T-helper 1 cell treated with Interleukin-12 subunit alpha and Interleukin-12 subunit beta and Interleukin-4 antibody, amounts not matched to agents 30 μg/mL and 1 μg/mL, for 36 hours (primary cell): ENCODE measurements at regions not wholly inside any gene's neighbourhood (a gene's known extent, or its start where the extent isn't known, plus 50 kb on each side); places are given as distances from the start of the nearest gene placed in this dataset.
"Not testable (repeated sequence)": the region's sequence is repeated elsewhere in the genome, so short reads cannot be mapped to it uniquely, and the experiment has no call there.

ENCODE experiments used
- H3K27ac Mint-ChIP-seq: one replicate; pipeline ENCODE4 v1.8.0; 2021; ENCODE audit warnings: mild to moderate bottlenecking, mixed read lengths
- H3K27me3 Mint-ChIP-seq: one replicate; pipeline ENCODE4 v1.8.0; 2021; ENCODE audit warnings: low read depth, mixed read lengths
- H3K36me3 Mint-ChIP-seq: one replicate; pipeline ENCODE4 v1.8.0; 2021; ENCODE audit warnings: low read depth, mixed read lengths
- H3K4me1 Mint-ChIP-seq: one replicate; pipeline ENCODE4 v1.8.0; 2021; ENCODE audit warnings: low read depth, mixed read lengths
- H3K4me3 Mint-ChIP-seq: one replicate; pipeline ENCODE4 v1.8.0; 2021; ENCODE audit warnings: mild to moderate bottlenecking, moderate library complexity, mixed read lengths
- H3K9me3 Mint-ChIP-seq: one replicate; pipeline ENCODE4 v1.8.0; 2021; ENCODE audit warnings: mixed read lengths

- Mint-ChIP-seq H3K4me3 (no peak overlapping the region), H3K4me1 (no peaks in the 10 kb centered on the region), H3K36me3 (no peaks in the 10 kb centered on the region), H3K27ac (no peak overlapping the region), H3K27me3 (peaks cover 40% of the 10 kb centered on the region), H3K9me3 (no peaks in the 10 kb centered on the region)
Observed at GRCh38 chr10:117492504-117492903, 50.0 kb upstream of the EMX2 start.

GRCh38 chr10:117488004-117488403, 54.5 kb upstream of the EMX2 start:
- Mint-ChIP-seq H3K4me3 (no peak overlapping the region), H3K9me3 (no peaks in the 10 kb centered on the region), H3K27ac (no peak overlapping the region), H3K36me3 (no peaks in the 10 kb centered on the region), H3K27me3 (peaks cover 7% of the 10 kb centered on the region), H3K4me1 (no peaks in the 10 kb centered on the region)

- no peaks in the 10 kb centered on the region for H3K9me3 Mint-ChIP-seq
- H3K4me3 Mint-ChIP-seq, result no peak overlapping the region
- no peaks in the 10 kb centered on the region for H3K36me3 Mint-ChIP-seq
- no peak overlapping the region for H3K27ac Mint-ChIP-seq
- H3K27me3 Mint-ChIP-seq, result no peaks in the 10 kb centered on the region
- H3K4me1 Mint-ChIP-seq, result no peaks in the 10 kb centered on the region
Observed at GRCh38 chr10:117486606-117487005, 55.9 kb upstream of the EMX2 start.

GRCh38 chr10:117483056-117483590, 59.4 kb upstream of the EMX2 start:
- H3K4me1 Mint-ChIP-seq, result no peaks in the 10 kb centered on the region
- no peaks in the 10 kb centered on the region for H3K9me3 Mint-ChIP-seq
- H3K4me3 Mint-ChIP-seq, result no peak overlapping the region
- H3K27me3 Mint-ChIP-seq, result peaks cover 2% of the 10 kb centered on the region
- H3K27ac Mint-ChIP-seq, result no peak overlapping the region
- no peaks in the 10 kb centered on the region for H3K36me3 Mint-ChIP-seq

- H3K36me3 Mint-ChIP-seq, H3K4me1 Mint-ChIP-seq, H3K9me3 Mint-ChIP-seq, H3K27me3 Mint-ChIP-seq, H3K27ac Mint-ChIP-seq, H3K4me3 Mint-ChIP-seq: not testable (repeated sequence)
Observed at GRCh38 chr10:117481011-117481410, 61.5 kb upstream of the EMX2 start.

- H3K27ac Mint-ChIP-seq, result no peak overlapping the region
- no peaks in the 10 kb centered on the region for H3K4me1 Mint-ChIP-seq
- H3K4me3 Mint-ChIP-seq, result no peak overlapping the region
- peaks cover 3% of the 10 kb centered on the region for H3K27me3 Mint-ChIP-seq
- no peaks in the 10 kb centered on the region for H3K9me3 Mint-ChIP-seq
- H3K36me3 Mint-ChIP-seq, result no peaks in the 10 kb centered on the region
Observed at GRCh38 chr10:117480097-117480496, 62.4 kb upstream of the EMX2 start.

- no peaks in the 10 kb centered on the region for H3K4me1 Mint-ChIP-seq
- H3K27ac Mint-ChIP-seq, result no peak overlapping the region
- H3K36me3 Mint-ChIP-seq, result no peaks in the 10 kb centered on the region
- H3K9me3 Mint-ChIP-seq, result no peaks in the 10 kb centered on the region
- H3K27me3 Mint-ChIP-seq, result peaks cover 3% of the 10 kb centered on the region
- no peak overlapping the region for H3K4me3 Mint-ChIP-seq
Observed at GRCh38 chr10:117477961-117478670, 64.4 kb upstream of the EMX2 start.

GRCh38 chr10:117477211-117477947, 65.2 kb upstream of the EMX2 start:
- Mint-ChIP-seq H3K27ac (no peak overlapping the region), H3K27me3 (peaks cover 3% of the 10 kb centered on the region), H3K4me1 (no peaks in the 10 kb centered on the region), H3K36me3 (no peaks in the 10 kb centered on the region), H3K9me3 (no peaks in the 10 kb centered on the region), H3K4me3 (no peak overlapping the region)

GRCh38 chr10:117476716-117477115, 65.8 kb upstream of the EMX2 start:
- Mint-ChIP-seq H3K4me3 (no peak overlapping the region), H3K9me3 (no peaks in the 10 kb centered on the region), H3K4me1 (no peaks in the 10 kb centered on the region), H3K36me3 (no peaks in the 10 kb centered on the region), H3K27ac (no peak overlapping the region), H3K27me3 (peaks cover 3% of the 10 kb centered on the region)

- Mint-ChIP-seq H3K4me3 (no peak overlapping the region), H3K27me3 (peaks cover 3% of the 10 kb centered on the region), H3K27ac (no peak overlapping the region), H3K4me1 (no peaks in the 10 kb centered on the region), H3K9me3 (no peaks in the 10 kb centered on the region), H3K36me3 (no peaks in the 10 kb centered on the region)
Observed at GRCh38 chr10:117476281-117476680, 66.3 kb upstream of the EMX2 start.

- Mint-ChIP-seq H3K36me3 (no peaks in the 10 kb centered on the region), H3K4me3 (no peak overlapping the region), H3K9me3 (no peaks in the 10 kb centered on the region), H3K27ac (no peak overlapping the region), H3K4me1 (no peaks in the 10 kb centered on the region), H3K27me3 (no peaks in the 10 kb centered on the region)
Observed at GRCh38 chr10:117472872-117473271, 69.7 kb upstream of the EMX2 start.

GRCh38 chr10:117471344-117471874, 71.1 kb upstream of the EMX2 start:
- H3K27ac Mint-ChIP-seq, result no peak overlapping the region
- H3K27me3 Mint-ChIP-seq, result no peaks in the 10 kb centered on the region
- no peak overlapping the region for H3K4me3 Mint-ChIP-seq
- no peaks in the 10 kb centered on the region for H3K36me3 Mint-ChIP-seq
- no peaks in the 10 kb centered on the region for H3K4me1 Mint-ChIP-seq
- H3K9me3 Mint-ChIP-seq, result no peaks in the 10 kb centered on the region

- Mint-ChIP-seq H3K27ac (no peak overlapping the region), H3K4me3 (no peak overlapping the region), H3K9me3 (no peaks in the 10 kb centered on the region), H3K27me3 (no peaks in the 10 kb centered on the region), H3K36me3 (no peaks in the 10 kb centered on the region), H3K4me1 (no peaks in the 10 kb centered on the region)
Observed at GRCh38 chr10:117470733-117471132, 71.8 kb upstream of the EMX2 start.

GRCh38 chr10:117468665-117469064, 73.9 kb upstream of the EMX2 start:
- no peaks in the 10 kb centered on the region for H3K36me3 Mint-ChIP-seq
- no peaks in the 10 kb centered on the region for H3K27me3 Mint-ChIP-seq
- H3K9me3 Mint-ChIP-seq, result no peaks in the 10 kb centered on the region
- H3K4me3 Mint-ChIP-seq, result no peak overlapping the region
- H3K27ac Mint-ChIP-seq, result no peak overlapping the region
- no peaks in the 10 kb centered on the region for H3K4me1 Mint-ChIP-seq

- Mint-ChIP-seq H3K9me3 (no peaks in the 10 kb centered on the region), H3K36me3 (no peaks in the 10 kb centered on the region), H3K27me3 (no peaks in the 10 kb centered on the region), H3K4me3 (no peak overlapping the region), H3K4me1 (no peaks in the 10 kb centered on the region), H3K27ac (no peak overlapping the region)
Observed at GRCh38 chr10:117464176-117464575, 78.4 kb upstream of the EMX2 start.
